SK-N-SH treated with all-trans-retinoic acid at 6 μM for 48 hours (cell line): ENCODE measurements at regions not wholly inside any gene's neighbourhood (a gene's known extent, or its start where the extent isn't known, plus 50 kb on each side); places are given as distances from the start of the nearest gene placed in this dataset.

Source experiments
- ATAC-seq: fragments of 200-7000 bp; cut with Tn5 transposase; 3 replicates; pipeline ENCODE4 v1.9.1; 2020; ENCODE audit warnings: mild to moderate bottlenecking, moderate library complexity
- ARNTL ChIP-seq: fragments of 450-650 bp; formaldehyde crosslinking; IDR thresholded peaks from 2 replicates; pipeline ENCODE4 v1.5.0; 2020; ENCODE audit warnings: low read depth, mild to moderate bottlenecking, moderate library complexity, borderline replicate concordance
- BACH2 ChIP-seq: fragments of 250-450 bp; sonication (Bioruptor Pico); IDR thresholded peaks from 2 replicates; pipeline ENCODE4 v1.9.0; 2021; ENCODE audit warnings: mild to moderate bottlenecking, borderline replicate concordance
- CSDC2 ChIP-seq: fragments of 250-450 bp; sonication (Bioruptor Pico); IDR thresholded peaks from 2 replicates; pipeline ENCODE4 v1.5.0; 2020; ENCODE audit warnings: mild to moderate bottlenecking, moderate library complexity
- CSRNP3 ChIP-seq: fragments of 250-450 bp; sonication (Bioruptor Pico); IDR thresholded peaks from 2 replicates; pipeline ENCODE4 v1.5.1; 2021; ENCODE audit warnings: mild to moderate bottlenecking, moderate library complexity
- ESRRG ChIP-seq: fragments of 250-450 bp; sonication (Bioruptor Pico); IDR thresholded peaks from 2 replicates; pipeline ENCODE4 v1.6.1; 2021; ENCODE audit warnings: mild to moderate bottlenecking
- GLIS3 ChIP-seq: fragments of 250-450 bp; sonication (Bioruptor Pico); IDR thresholded peaks from 2 replicates; pipeline ENCODE4 v1.5.0; 2020; ENCODE audit warnings: mild to moderate bottlenecking, moderate library complexity
- ISL1 ChIP-seq: fragments of 250-450 bp; sonication (Bioruptor Pico); IDR thresholded peaks from 2 replicates; pipeline ENCODE4 v2.1.2; 2022; ENCODE audit warnings: mild to moderate bottlenecking, moderate library complexity
- PATZ1 ChIP-seq: fragments of 250-450 bp; sonication (Bioruptor Pico); IDR thresholded peaks from 2 replicates; pipeline ENCODE4 v1.8.0; 2020; ENCODE audit warnings: mild to moderate bottlenecking, moderate library complexity, borderline replicate concordance
- POU6F1 ChIP-seq: fragments of 250-450 bp; sonication (Bioruptor Pico); IDR thresholded peaks from 2 replicates; pipeline ENCODE4 v1.8.0; 2021; ENCODE audit warnings: low read depth, mild to moderate bottlenecking, moderate library complexity, borderline replicate concordance
- PPARA ChIP-seq: fragments of 250-450 bp; sonication (Bioruptor Pico); IDR thresholded peaks from 2 replicates; pipeline ENCODE4 v1.5.0; 2020; ENCODE audit warnings: mild to moderate bottlenecking, borderline replicate concordance
- RARB ChIP-seq: fragments of 250-450 bp; sonication (Bioruptor Pico); IDR thresholded peaks from 2 replicates; pipeline ENCODE4 v1.8.0; 2021; ENCODE audit warnings: mild to moderate bottlenecking, moderate library complexity
- SNAI2 ChIP-seq: fragments of 250-450 bp; sonication (Bioruptor Pico); IDR thresholded peaks from 2 replicates; pipeline ENCODE4 v1.5.0; 2020; ENCODE audit warnings: mild to moderate bottlenecking, moderate library complexity
- TCF4 ChIP-seq: fragments of 250-450 bp; sonication (Bioruptor Pico); IDR thresholded peaks from 2 replicates; pipeline ENCODE4 v1.8.0; 2021; ENCODE audit warnings: mild to moderate bottlenecking, moderate library complexity, borderline replicate concordance
- TOX ChIP-seq: fragments of 250-450 bp; sonication (Bioruptor Pico); IDR thresholded peaks from 2 replicates; pipeline ENCODE4 v1.8.0; 2021; ENCODE audit warnings: mild to moderate bottlenecking, moderate library complexity, borderline replicate concordance
- ZC3H10 ChIP-seq: fragments of 250-450 bp; sonication (Bioruptor Pico); IDR thresholded peaks from 2 replicates; pipeline ENCODE4 v1.5.1; 2021; ENCODE audit warnings: mild to moderate bottlenecking, moderate library complexity
- ZFP3 ChIP-seq: fragments of 250-450 bp; sonication (Bioruptor Pico); IDR thresholded peaks from 2 replicates; pipeline ENCODE4 v1.5.0; 2020; ENCODE audit warnings: mild to moderate bottlenecking, moderate library complexity
- ZFP30 ChIP-seq: fragments of 450-650 bp; formaldehyde crosslinking; IDR thresholded peaks from 2 replicates; pipeline ENCODE4 v1.5.0; 2022; ENCODE audit warnings: mild to moderate bottlenecking, moderate library complexity
- ZNF565 ChIP-seq: fragments of 450-650 bp; formaldehyde crosslinking; conservative IDR thresholded peaks from 2 replicates; pipeline ENCODE4 v1.5.0; 2020; ENCODE audit warnings: low read depth, mild to moderate bottlenecking, moderate library complexity
- ZNF70 ChIP-seq: fragments of 450-650 bp; formaldehyde crosslinking; IDR thresholded peaks from 2 replicates; pipeline ENCODE4 v1.5.0; 2020; ENCODE audit warnings: mild to moderate bottlenecking, moderate library complexity
- ZNF8 ChIP-seq: fragments of 450-650 bp; formaldehyde crosslinking; IDR thresholded peaks from 2 replicates; pipeline ENCODE4 v1.5.0; 2020; ENCODE audit warnings: mild to moderate bottlenecking, moderate library complexity

- TF ChIP-seq ZNF565 (CRISPR knock-in tag) (no peak), CSDC2 (CRISPR knock-in tag) (no peak), PPARA (CRISPR knock-in tag) (no peak), ZNF8 (CRISPR knock-in tag) (no peak), ZFP3 (CRISPR knock-in tag) (no peak)
- ATAC-seq = no peak
Observed at GRCh38 chrX:39414290-39414854, 613.1 kb downstream of the MID1IP1 start.

- ATAC-seq = no peak
- TF ChIP-seq ESRRG (CRISPR knock-in tag) = no peak
- TF ChIP-seq ZNF8 (CRISPR knock-in tag) = no peak
- TF ChIP-seq ISL1 = no peak
- TF ChIP-seq POU6F1 (CRISPR knock-in tag) = no peak
- TF ChIP-seq PATZ1 = no peak
- TF ChIP-seq ZNF565 (CRISPR knock-in tag) = no peak
Observed at GRCh38 chrX:39416547-39417260, 615.4 kb downstream of the MID1IP1 start.

GRCh38 chrX:39418254-39418704 is 617.0 kb downstream of the MID1IP1 start:
- TF ChIP-seq PATZ1 (no peak), POU6F1 (CRISPR knock-in tag) (no peak), ZFP3 (CRISPR knock-in tag) (no peak), ISL1 (no peak), CSDC2 (CRISPR knock-in tag) (no peak), ARNTL (CRISPR knock-in tag) (no peak), BACH2 (CRISPR knock-in tag) (no peak), ZC3H10 (CRISPR knock-in tag) (no peak), TOX (CRISPR knock-in tag) (no peak), ZNF8 (CRISPR knock-in tag) (no peak), ZNF70 (CRISPR knock-in tag) (no peak), ESRRG (CRISPR knock-in tag) (no peak), CSRNP3 (no peak), ZFP30 (no peak), RARB (CRISPR knock-in tag) (no peak), SNAI2 (CRISPR knock-in tag) (no peak), ZNF565 (CRISPR knock-in tag) (no peak), PPARA (CRISPR knock-in tag) (no peak), GLIS3 (CRISPR knock-in tag) (no peak), TCF4 (CRISPR knock-in tag) (no peak)
- no peak for ATAC-seq
